NT2/D1 (cell line): ENCODE measurements at regions not wholly inside any gene's neighbourhood (a gene's known extent, or its start where the extent isn't known, plus 50 kb on each side); places are given as distances from the start of the nearest gene placed in this dataset.

Source experiments
- SUZ12 ChIP-seq: IDR thresholded peaks from 2 replicates; pipeline ENCODE4 v1.6.1; 2011; ENCODE audit not compliant: insufficient read length, insufficient read depth; ENCODE audit errors: extremely low read depth
- YY1 ChIP-seq: IDR thresholded peaks from 2 replicates; pipeline ENCODE4 v1.6.1; 2011; ENCODE audit not compliant: insufficient read length, insufficient read depth
- ZNF274 ChIP-seq: IDR thresholded peaks from 2 replicates; pipeline ENCODE4 v1.6.1; 2011; ENCODE audit warnings: mild to moderate bottlenecking, low read depth, low read length

- TF ChIP-seq ZNF274 = no peak
- TF ChIP-seq SUZ12 = no peak
- TF ChIP-seq YY1 = no peak
These were observed 72.6 kb upstream of the PCBD1 start for GRCh38 chr10:70960783-70961570.
